Superior temporal gyrus (tissue), 1 donor: ENCODE measurements at regions not wholly inside any gene's neighbourhood (a gene's known extent, or its start where the extent isn't known, plus 50 kb on each side); places are given as distances from the start of the nearest gene placed in this dataset.

ENCODE experiments used
- DNase-seq: peaks from one replicate; pipeline ENCODE4 v3.0.0-alpha.2; 2016; ENCODE audit errors: extremely low spot score

GRCh38 chr13:31896427-31896826 lies 135.1 kb upstream of the FRY start:
- DNase-seq: no peak

- no peak for DNase-seq
Observed at GRCh38 chr13:31898378-31899071, 133.0 kb upstream of the FRY start.

- no peak for DNase-seq
Observed at GRCh38 chr13:31901985-31902384, 129.6 kb upstream of the FRY start.

GRCh38 chr13:31903111-31903815 lies 128.3 kb upstream of the FRY start:
- no peak for DNase-seq

GRCh38 chr13:31904941-31905824 lies 126.4 kb upstream of the FRY start:
- DNase-seq: no peak

- DNase-seq: no peak
Observed at GRCh38 chr13:31905961-31906360, 125.6 kb upstream of the FRY start.

- no peak for DNase-seq
Observed at GRCh38 chr13:31908696-31909411, 122.7 kb upstream of the FRY start.

- DNase-seq: peak; percentile 85
Observed at GRCh38 chr13:31909864-31910551, 121.6 kb upstream of the FRY start.

- DNase-seq: no peak
Observed at GRCh38 chr13:31910633-31911032, 120.9 kb upstream of the FRY start.

- DNase-seq: no peak
Observed at GRCh38 chr13:31912647-31913401, 118.8 kb upstream of the FRY start.

- no peak for DNase-seq
Observed at GRCh38 chr13:31913459-31913858, 118.1 kb upstream of the FRY start.

GRCh38 chr13:31914843-31915242 lies 116.7 kb upstream of the FRY start:
- DNase-seq: no peak

GRCh38 chr13:31918707-31919106 lies 112.9 kb upstream of the FRY start:
- no peak for DNase-seq

GRCh38 chr13:31919241-31919640 lies 112.3 kb upstream of the FRY start:
- no peak for DNase-seq

GRCh38 chr13:31919971-31920726 lies 111.4 kb upstream of the FRY start:
- no peak for DNase-seq

GRCh38 chr13:31920727-31921100 lies 110.9 kb upstream of the FRY start:
- no peak for DNase-seq

GRCh38 chr13:31922724-31923123 lies 108.8 kb upstream of the FRY start:
- DNase-seq: no peak

GRCh38 chr13:31923134-31923763 lies 108.3 kb upstream of the FRY start:
- DNase-seq: no peak

- DNase-seq: no peak
Observed at GRCh38 chr13:31925079-31925478, 106.5 kb upstream of the FRY start.
